ENCODE measurements at regions not wholly inside any gene's neighbourhood (a gene's known extent, or its start where the extent isn't known, plus 50 kb on each side); places are given as distances from the start of the nearest gene placed in this dataset.
A peak's percentile ranks its signal among the peaks of the same experiment; 100 is the strongest.

- Histone ChIP-seq H3K27me3 (no peaks in the 10 kb centered on the region), H3K4me3 (no peak overlapping the region), H3K9me3 (no peaks in the 10 kb centered on the region), H3K27ac (no peak overlapping the region), H3K36me3 (no peaks in the 10 kb centered on the region), H3K4me1 (no peaks in the 10 kb centered on the region)
- no peak for DNase-seq
- TF ChIP-seq CTCF (IDR thresholded peaks at IDR 0.05) (peak in 5 of 6 experiments; percentile 7 to 71 (median 64)), POLR2A (IDR thresholded peaks at IDR 0.05) (no peak)
These were observed 270.4 kb downstream of the HGF start for GRCh38 chr7:81499262-81500116.

- TF ChIP-seq POLR2A (IDR thresholded peaks at IDR 0.05) (no peak), CTCF (IDR thresholded peaks at IDR 0.05) (no peak)
- no peaks in the 10 kb centered on the region for H3K4me1 ChIP-seq
- no peaks in the 10 kb centered on the region for H3K36me3 ChIP-seq
- no peak overlapping the region for H3K27ac ChIP-seq
- DNase-seq: no peak
- H3K4me3 ChIP-seq: no peak overlapping the region
- no peaks in the 10 kb centered on the region for H3K27me3 ChIP-seq
- no peaks in the 10 kb centered on the region for H3K9me3 ChIP-seq
These were observed 271.7 kb downstream of the HGF start for GRCh38 chr7:81498176-81498575.

- no peak for TF ChIP-seq CTCF (IDR thresholded peaks at IDR 0.05)
- TF ChIP-seq POLR2A (IDR thresholded peaks at IDR 0.05): no peak
These were observed 276.9 kb downstream of the HGF start for GRCh38 chr7:81492910-81493309.

GRCh38 chr7:81492240-81492639 is 277.6 kb downstream of the HGF start:
- Histone ChIP-seq H3K27ac (no peak overlapping the region), H3K9me3 (no peaks in the 10 kb centered on the region), H3K27me3 (no peaks in the 10 kb centered on the region), H3K4me3 (no peak overlapping the region), H3K36me3 (no peaks in the 10 kb centered on the region), H3K4me1 (no peaks in the 10 kb centered on the region)
- no peak for TF ChIP-seq CTCF (IDR thresholded peaks at IDR 0.05)
- TF ChIP-seq POLR2A (IDR thresholded peaks at IDR 0.05): no peak
- no peak for DNase-seq

More at GRCh38 chr7:81492910-81493309, 276.9 kb downstream of the HGF start:
- Histone ChIP-seq H3K27me3 (no peaks in the 10 kb centered on the region), H3K9me3 (no peaks in the 10 kb centered on the region), H3K27ac (no peak overlapping the region), H3K4me1 (no peaks in the 10 kb centered on the region), H3K4me3 (no peak overlapping the region), H3K36me3 (no peaks in the 10 kb centered on the region)
- DNase-seq: no peak

GRCh38 chr7:81491573-81491972 is 278.3 kb downstream of the HGF start:
- H3K9me3 ChIP-seq: no peaks in the 10 kb centered on the region

More at GRCh38 chr7:81491573-81491972, 278.3 kb downstream of the HGF start:
- Histone ChIP-seq H3K27me3 (no peaks in the 10 kb centered on the region), H3K4me1 (no peaks in the 10 kb centered on the region), H3K36me3 (no peaks in the 10 kb centered on the region), H3K4me3 (no peak overlapping the region), H3K27ac (no peak overlapping the region)
- TF ChIP-seq CTCF (IDR thresholded peaks at IDR 0.05) (no peak), POLR2A (IDR thresholded peaks at IDR 0.05) (no peak)
- DNase-seq: no peak
